ENCODE measurements at regions not wholly inside any gene's neighbourhood (a gene's known extent, or its start where the extent isn't known, plus 50 kb on each side); places are given as distances from the start of the nearest gene placed in this dataset.

- no peaks in the 10 kb centered on the region for H3K9me3 ChIP-seq (ENCODE audit: low read length)
- no peak overlapping the region for H3K4me3 ChIP-seq (ENCODE audit: low read length)
- H3K27me3 ChIP-seq (ENCODE audit: insufficient read depth, low read length) = no peaks in the 10 kb centered on the region
- H2AFZ ChIP-seq (ENCODE audit: low read depth, low read length) = no peak overlapping the region
- H3K36me3 ChIP-seq (ENCODE audit: insufficient read depth, low read length) = no peaks in the 10 kb centered on the region
- no peaks in the 10 kb centered on the region for H3K4me1 ChIP-seq (ENCODE audit: insufficient read depth, low read length)
Measured at GRCh38 chr3:17983106-17983505, 240.7 kb upstream of the TBC1D5 start.

- no peaks in the 10 kb centered on the region for H3K9me3 ChIP-seq (ENCODE audit: low read length)
- no peak overlapping the region for H3K4me3 ChIP-seq (ENCODE audit: low read length)
- H2AFZ ChIP-seq (ENCODE audit: low read depth, low read length) = no peak overlapping the region
- H3K36me3 ChIP-seq (ENCODE audit: insufficient read depth, low read length) = no peaks in the 10 kb centered on the region
- H3K27me3 ChIP-seq (ENCODE audit: insufficient read depth, low read length) = no peaks in the 10 kb centered on the region
- no peaks in the 10 kb centered on the region for H3K4me1 ChIP-seq (ENCODE audit: insufficient read depth, low read length)
Measured at GRCh38 chr3:17982211-17982880, 239.9 kb upstream of the TBC1D5 start.

GRCh38 chr3:17980863-17981262, 238.4 kb upstream of the TBC1D5 start:
- H3K9me3 ChIP-seq (ENCODE audit: low read length) = no peaks in the 10 kb centered on the region
- no peak overlapping the region for H2AFZ ChIP-seq (ENCODE audit: low read depth, low read length)
- H3K36me3 ChIP-seq (ENCODE audit: insufficient read depth, low read length) = no peaks in the 10 kb centered on the region
- H3K4me3 ChIP-seq (ENCODE audit: low read length) = no peak overlapping the region
- H3K4me1 ChIP-seq (ENCODE audit: insufficient read depth, low read length) = no peaks in the 10 kb centered on the region
- H3K27me3 ChIP-seq (ENCODE audit: insufficient read depth, low read length) = no peaks in the 10 kb centered on the region

- Histone ChIP-seq H2AFZ (ENCODE audit: low read depth, low read length) (no peak overlapping the region), H3K4me3 (ENCODE audit: low read length) (no peak overlapping the region), H3K27me3 (ENCODE audit: insufficient read depth, low read length) (no peaks in the 10 kb centered on the region), H3K36me3 (ENCODE audit: insufficient read depth, low read length) (no peaks in the 10 kb centered on the region), H3K9me3 (ENCODE audit: low read length) (no peaks in the 10 kb centered on the region), H3K4me1 (ENCODE audit: insufficient read depth, low read length) (no peaks in the 10 kb centered on the region)
Measured at GRCh38 chr3:17979911-17980310, 237.5 kb upstream of the TBC1D5 start.

GRCh38 chr3:17979252-17979651, 236.8 kb upstream of the TBC1D5 start:
- Histone ChIP-seq H3K36me3 (ENCODE audit: insufficient read depth, low read length) (no peaks in the 10 kb centered on the region), H3K4me1 (ENCODE audit: insufficient read depth, low read length) (no peaks in the 10 kb centered on the region)

GRCh38 chr3:17974206-17974841, 231.9 kb upstream of the TBC1D5 start:
- Histone ChIP-seq H3K4me3 (ENCODE audit: low read length) (no peak overlapping the region), H3K36me3 (ENCODE audit: insufficient read depth, low read length) (no peaks in the 10 kb centered on the region), H3K9me3 (ENCODE audit: low read length) (no peaks in the 10 kb centered on the region), H3K4me1 (ENCODE audit: insufficient read depth, low read length) (peaks cover 8% of the 10 kb centered on the region), H2AFZ (ENCODE audit: low read depth, low read length) (no peak overlapping the region), H3K27me3 (ENCODE audit: insufficient read depth, low read length) (no peaks in the 10 kb centered on the region)

More at GRCh38 chr3:17979252-17979651, 236.8 kb upstream of the TBC1D5 start:
- no peaks in the 10 kb centered on the region for H3K27me3 ChIP-seq (ENCODE audit: insufficient read depth, low read length)
- H3K9me3 ChIP-seq (ENCODE audit: low read length) = no peaks in the 10 kb centered on the region
- no peak overlapping the region for H3K4me3 ChIP-seq (ENCODE audit: low read length)
- H2AFZ ChIP-seq (ENCODE audit: low read depth, low read length) = no peak overlapping the region

- peaks cover 8% of the 10 kb centered on the region for H3K4me1 ChIP-seq (ENCODE audit: insufficient read depth, low read length)
- H3K9me3 ChIP-seq (ENCODE audit: low read length) = no peaks in the 10 kb centered on the region
- no peaks in the 10 kb centered on the region for H3K27me3 ChIP-seq (ENCODE audit: insufficient read depth, low read length)
- no peak overlapping the region for H3K4me3 ChIP-seq (ENCODE audit: low read length)
- no peak overlapping the region for H2AFZ ChIP-seq (ENCODE audit: low read depth, low read length)
- no peaks in the 10 kb centered on the region for H3K36me3 ChIP-seq (ENCODE audit: insufficient read depth, low read length)
Measured at GRCh38 chr3:17972959-17973906, 230.8 kb upstream of the TBC1D5 start.

GRCh38 chr3:17972476-17972875, 230.0 kb upstream of the TBC1D5 start:
- Histone ChIP-seq H3K9me3 (ENCODE audit: low read length) (no peaks in the 10 kb centered on the region), H2AFZ (ENCODE audit: low read depth, low read length) (no peak overlapping the region), H3K4me1 (ENCODE audit: insufficient read depth, low read length) (peaks cover 8% of the 10 kb centered on the region), H3K4me3 (ENCODE audit: low read length) (no peak overlapping the region), H3K36me3 (ENCODE audit: insufficient read depth, low read length) (no peaks in the 10 kb centered on the region), H3K27me3 (ENCODE audit: insufficient read depth, low read length) (no peaks in the 10 kb centered on the region)

GRCh38 chr3:17972030-17972429, 229.6 kb upstream of the TBC1D5 start:
- H3K27me3 ChIP-seq (ENCODE audit: insufficient read depth, low read length) = no peaks in the 10 kb centered on the region
- no peaks in the 10 kb centered on the region for H3K9me3 ChIP-seq (ENCODE audit: low read length)
- H3K4me1 ChIP-seq (ENCODE audit: insufficient read depth, low read length) = peaks cover 8% of the 10 kb centered on the region
- H3K4me3 ChIP-seq (ENCODE audit: low read length) = no peak overlapping the region
- no peak overlapping the region for H2AFZ ChIP-seq (ENCODE audit: low read depth, low read length)
- no peaks in the 10 kb centered on the region for H3K36me3 ChIP-seq (ENCODE audit: insufficient read depth, low read length)

GRCh38 chr3:17969985-17970568, 227.6 kb upstream of the TBC1D5 start:
- H3K9me3 ChIP-seq (ENCODE audit: low read length) = no peaks in the 10 kb centered on the region
- H3K4me3 ChIP-seq (ENCODE audit: low read length) = no peak overlapping the region
- H3K4me1 ChIP-seq (ENCODE audit: insufficient read depth, low read length) = peaks cover 10% of the 10 kb centered on the region
- no peaks in the 10 kb centered on the region for H3K27me3 ChIP-seq (ENCODE audit: insufficient read depth, low read length)
- H2AFZ ChIP-seq (ENCODE audit: low read depth, low read length) = no peak overlapping the region
- H3K36me3 ChIP-seq (ENCODE audit: insufficient read depth, low read length) = no peaks in the 10 kb centered on the region

- Histone ChIP-seq H3K9me3 (ENCODE audit: low read length) (no peaks in the 10 kb centered on the region), H3K27me3 (ENCODE audit: insufficient read depth, low read length) (no peaks in the 10 kb centered on the region), H2AFZ (ENCODE audit: low read depth, low read length) (no peak overlapping the region), H3K4me3 (ENCODE audit: low read length) (no peak overlapping the region), H3K36me3 (ENCODE audit: insufficient read depth, low read length) (no peaks in the 10 kb centered on the region), H3K4me1 (ENCODE audit: insufficient read depth, low read length) (peaks cover 10% of the 10 kb centered on the region)
Measured at GRCh38 chr3:17969244-17969643, 226.8 kb upstream of the TBC1D5 start.

GRCh38 chr3:17967953-17968607, 225.6 kb upstream of the TBC1D5 start:
- H2AFZ ChIP-seq (ENCODE audit: low read depth, low read length) = no peak overlapping the region
- no peaks in the 10 kb centered on the region for H3K9me3 ChIP-seq (ENCODE audit: low read length)
- no peaks in the 10 kb centered on the region for H3K36me3 ChIP-seq (ENCODE audit: insufficient read depth, low read length)
- H3K4me3 ChIP-seq (ENCODE audit: low read length) = no peak overlapping the region
- H3K27me3 ChIP-seq (ENCODE audit: insufficient read depth, low read length) = no peaks in the 10 kb centered on the region
- H3K4me1 ChIP-seq (ENCODE audit: insufficient read depth, low read length) = peaks cover 5% of the 10 kb centered on the region
